GM23248 (cell line): ENCODE measurements at regions not wholly inside any gene's neighbourhood (a gene's known extent, or its start where the extent isn't known, plus 50 kb on each side); places are given as distances from the start of the nearest gene placed in this dataset.

Experiments
- DNase-seq: peaks from one replicate; pipeline ENCODE4 v3.0.0-alpha.2; 2015
- H2AFZ ChIP-seq: fragments of 200-600 bp; sonication (generic); 2 replicates; pipeline ENCODE4 v1.6.1; 2016; ENCODE audit warnings: antibody characterized with exemption
- H3F3A ChIP-seq: fragments of 200-600 bp; sonication (generic); 2 replicates; pipeline ENCODE4 v1.6.1; 2016; ENCODE audit warnings: mild to moderate bottlenecking, antibody characterized with exemption, mixed run types; ENCODE audit not compliant: insufficient read depth
- H3K27ac ChIP-seq: fragments of 200-600 bp; sonication (generic); 2 replicates; pipeline ENCODE4 v1.5.1; 2016; ENCODE audit warnings: mild to moderate bottlenecking
- H3K27me3 ChIP-seq: fragments of 200-600 bp; sonication (generic); replicated peaks from 2 replicates; pipeline ENCODE4 v1.6.1; 2016; ENCODE audit warnings: mild to moderate bottlenecking; ENCODE audit not compliant: insufficient read depth
- H3K36me3 ChIP-seq: fragments of 200-600 bp; sonication (generic); 2 replicates; pipeline ENCODE4 v1.6.1; 2016; ENCODE audit warnings: low read depth, mild to moderate bottlenecking
- H3K4me1 ChIP-seq: fragments of 200-600 bp; sonication (generic); 2 replicates; pipeline ENCODE4 v1.6.1; 2016; ENCODE audit warnings: mild to moderate bottlenecking; ENCODE audit not compliant: insufficient read depth
- H3K4me2 ChIP-seq: fragments of 200-600 bp; sonication (generic); one replicate; pipeline ENCODE4 v1.6.1; 2016; ENCODE audit warnings: mild to moderate bottlenecking; ENCODE audit not compliant: unreplicated experiment
- H3K4me3 ChIP-seq: fragments of 200-600 bp; sonication (generic); 2 replicates; pipeline ENCODE4 v1.5.1; 2016; ENCODE audit warnings: mild to moderate bottlenecking
- H3K79me2 ChIP-seq: fragments of 200-600 bp; sonication (generic); 2 replicates; pipeline ENCODE4 v1.6.1; 2016; ENCODE audit warnings: mild to moderate bottlenecking; ENCODE audit not compliant: insufficient read depth
- H3K9ac ChIP-seq: fragments of 200-600 bp; sonication (generic); 2 replicates; pipeline ENCODE4 v1.6.1; 2016; ENCODE audit warnings: mild to moderate bottlenecking
- H3K9me2 ChIP-seq: fragments of 200-600 bp; sonication (generic); 2 replicates; pipeline ENCODE4 v1.6.1; 2016; ENCODE audit warnings: mixed run types, mild to moderate bottlenecking, moderate library complexity; ENCODE audit not compliant: insufficient read depth
- H3K9me3 ChIP-seq: fragments of 200-600 bp; sonication (generic); one replicate; pipeline ENCODE4 v1.6.1; 2017; ENCODE audit warnings: low read depth
- H4K20me1 ChIP-seq: fragments of 200-600 bp; sonication (generic); 2 replicates; pipeline ENCODE4 v1.6.0; 2016; ENCODE audit not compliant: insufficient read depth
- EZH2 ChIP-seq: fragments of 200-600 bp; sonication (generic); IDR thresholded peaks from 2 replicates; pipeline ENCODE4 v1.6.1; 2018; ENCODE audit warnings: antibody characterized with exemption, mild to moderate bottlenecking; ENCODE audit not compliant: insufficient read depth, poor library complexity, severe bottlenecking
- EZH2phosphoT487 ChIP-seq: fragments of 200-600 bp; sonication (generic); IDR thresholded peaks from 2 replicates; pipeline ENCODE4 v1.6.1; 2018; ENCODE audit warnings: antibody characterized with exemption, moderate library complexity, mild to moderate bottlenecking, low read depth; ENCODE audit not compliant: insufficient read depth
- WGBS, 2 experiments: methylation state at CpG; one replicate each; pipeline ENCODE4 v1.1.6; 2015 to 2017; ENCODE audit warnings: low lambda C conversion rate in 2 of 2, low coverage in 1 of 2; ENCODE audit errors: missing lambda C conversion rate in 2 of 2; 5-methylcytosine and 5-hydroxymethylcytosine counted together
- in situ Hi-C: fragments of 300-500 bp; cut with MboI; formaldehyde crosslinking; loops from 2 replicates; pipeline ENCODE4 v1.15.0; 2020

DNA sequence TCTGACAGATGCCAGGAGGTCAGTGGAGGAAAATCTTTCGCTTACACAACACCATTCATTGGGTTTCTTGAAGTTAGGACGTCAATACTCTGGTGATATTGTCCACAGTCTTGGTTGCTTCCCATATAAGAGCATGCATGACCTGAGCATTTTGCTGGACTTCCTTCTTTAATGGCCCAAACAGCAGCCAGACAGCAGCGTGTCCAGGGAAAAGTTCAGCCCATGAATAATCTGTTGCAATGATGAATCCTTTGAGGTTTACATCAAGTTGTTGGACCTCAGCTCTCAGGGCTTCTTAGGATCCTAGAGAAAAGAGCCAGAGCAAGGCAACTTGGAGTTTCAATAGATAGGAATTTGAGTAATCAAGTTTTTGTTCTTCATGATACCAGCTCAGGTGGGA lies 155.6 kb upstream of the MGAT5 start:
- Histone ChIP-seq H3K27ac (no peak overlapping the region), H3K4me3 (no peak overlapping the region), H3K36me3 (no peaks in the 10 kb centered on the region), H3K27me3 (peaks cover 4% of the 10 kb centered on the region), H3K4me2 (no peak overlapping the region), H3K79me2 (no peaks in the 10 kb centered on the region), H3K9me3 (no peaks in the 10 kb centered on the region), H3K9me2 (no peaks in the 10 kb centered on the region), H3K4me1 (no peaks in the 10 kb centered on the region), H2AFZ (no peak overlapping the region), H4K20me1 (no peaks in the 10 kb centered on the region), H3F3A (no peaks in the 10 kb centered on the region), H3K9ac (no peak overlapping the region)
- WGBS, 2 experiments: 30 to 33% methylated on average over 3 of the region's 3 CpGs
- in situ Hi-C loops: no loop called here
- DNase-seq: no peak
- TF ChIP-seq EZH2phosphoT487: no peak
- TF ChIP-seq EZH2: no peak

DNA sequence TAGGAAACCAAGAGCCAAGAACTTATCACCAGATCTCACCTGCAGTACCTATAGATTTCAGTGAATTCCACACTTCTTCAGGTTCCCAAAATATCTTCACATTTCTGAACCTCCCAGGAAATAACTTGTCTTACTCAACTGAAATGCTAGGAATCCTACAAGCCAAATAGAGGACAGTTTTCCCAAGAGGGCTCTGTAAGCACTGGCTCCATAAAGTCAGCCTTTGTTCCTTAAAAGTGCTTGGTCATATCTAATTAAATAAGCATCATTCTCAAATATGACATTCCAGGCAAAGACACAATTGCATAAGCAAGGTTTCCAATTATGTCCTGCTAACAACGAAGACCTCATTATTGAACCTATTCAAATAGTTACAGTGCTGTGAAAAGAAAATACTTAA lies 154.6 kb upstream of the MGAT5 start:
- Histone ChIP-seq H3K9me3 (no peaks in the 10 kb centered on the region), H3K79me2 (no peaks in the 10 kb centered on the region), H3K36me3 (no peaks in the 10 kb centered on the region), H3K27ac (no peak overlapping the region), H3K9ac (no peak overlapping the region), H3K9me2 (no peaks in the 10 kb centered on the region), H2AFZ (no peak overlapping the region), H3K4me3 (no peak overlapping the region), H4K20me1 (no peaks in the 10 kb centered on the region), H3K4me1 (no peaks in the 10 kb centered on the region), H3F3A (no peaks in the 10 kb centered on the region), H3K27me3 (peaks cover 4% of the 10 kb centered on the region), H3K4me2 (no peak overlapping the region)
- 2 to 11% methylated on average over 1 of the region's 1 CpG for WGBS, 2 experiments
- in situ Hi-C loops: no loop called here
- TF ChIP-seq EZH2phosphoT487 (no peak), EZH2 (no peak)
- DNase-seq: no peak

DNA sequence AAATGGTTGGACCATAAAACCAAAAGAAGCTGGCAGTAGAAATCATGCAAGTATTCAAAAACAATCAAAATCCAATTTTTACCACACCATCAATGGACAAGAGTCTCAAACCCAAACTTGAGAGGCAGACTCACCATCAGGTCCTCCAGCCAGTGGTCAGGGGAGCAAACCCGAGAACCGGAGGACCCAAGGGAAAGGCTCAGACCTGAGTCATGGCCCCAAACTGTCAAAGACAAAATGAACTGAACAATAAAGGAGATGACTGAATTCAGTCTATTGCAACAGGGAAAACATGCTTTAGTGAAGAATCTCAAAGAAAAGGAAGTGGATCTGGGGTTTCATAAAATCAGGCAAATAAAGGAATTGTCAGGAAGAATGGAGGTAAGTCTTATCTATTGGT lies 150.7 kb upstream of the MGAT5 start:
- H3F3A ChIP-seq: no peaks in the 10 kb centered on the region
- no peak for DNase-seq
- H3K9ac ChIP-seq: no peak overlapping the region
- 38 to 40% methylated on average over 2 of the region's 2 CpGs for WGBS, 2 experiments
- H3K9me3 ChIP-seq: no peaks in the 10 kb centered on the region
- H3K4me2 ChIP-seq: no peak overlapping the region
- H2AFZ ChIP-seq: no peak overlapping the region
- TF ChIP-seq EZH2phosphoT487 (no peak), EZH2 (no peak)
- no peak overlapping the region for H3K4me3 ChIP-seq
- H3K27me3 ChIP-seq: peaks cover 4% of the 10 kb centered on the region
- H4K20me1 ChIP-seq: no peaks in the 10 kb centered on the region
- no peaks in the 10 kb centered on the region for H3K36me3 ChIP-seq
- no peaks in the 10 kb centered on the region for H3K4me1 ChIP-seq
- no peaks in the 10 kb centered on the region for H3K79me2 ChIP-seq
- in situ Hi-C loops: loop anchor here (25.0 kb wide), 1 partner anchor 784 kb away; no protein-coding TSS in a partner anchor
- no peak overlapping the region for H3K27ac ChIP-seq
- no peaks in the 10 kb centered on the region for H3K9me2 ChIP-seq

DNA sequence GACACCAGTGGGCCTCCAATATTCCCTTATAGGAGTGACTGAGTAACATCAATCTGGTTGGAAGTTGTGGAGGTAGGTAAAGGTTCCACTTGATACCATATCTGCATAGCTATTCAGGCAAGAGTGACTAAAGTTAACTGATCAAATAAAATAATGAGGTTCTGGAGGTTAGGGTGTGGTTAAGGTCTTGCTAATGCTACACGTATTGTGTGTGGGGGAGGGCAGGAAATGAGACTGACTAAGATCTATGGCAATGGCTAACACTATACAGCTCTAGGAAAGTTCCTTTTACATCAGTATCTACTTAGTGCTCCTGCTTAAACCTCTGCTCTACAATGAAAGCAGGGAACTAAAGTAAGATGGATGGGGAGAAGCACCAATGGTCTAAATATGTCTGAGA lies 149.1 kb upstream of the MGAT5 start:
- no peaks in the 10 kb centered on the region for H3K4me1 ChIP-seq
- H3K79me2 ChIP-seq: no peaks in the 10 kb centered on the region
- no peak overlapping the region for H3K4me2 ChIP-seq
- no peak overlapping the region for H3K4me3 ChIP-seq
- no peaks in the 10 kb centered on the region for H3F3A ChIP-seq
- peaks cover 4% of the 10 kb centered on the region for H3K27me3 ChIP-seq
- no peak overlapping the region for H3K27ac ChIP-seq
- no peak overlapping the region for H2AFZ ChIP-seq
- 0 to 7% methylated on average over 1 of the region's 1 CpG for whole genome bisulfite sequencing, 2 experiments
- no peaks in the 10 kb centered on the region for H3K36me3 ChIP-seq
- H3K9me2 ChIP-seq: no peaks in the 10 kb centered on the region
- H3K9ac ChIP-seq: no peak overlapping the region
- in situ Hi-C loops: loop anchor here (25.0 kb wide), 1 partner anchor 783 kb away; no protein-coding TSS in a partner anchor
- no peak for DNase-seq
- TF ChIP-seq EZH2 (no peak), EZH2phosphoT487 (no peak)
- H4K20me1 ChIP-seq: no peaks in the 10 kb centered on the region
- no peaks in the 10 kb centered on the region for H3K9me3 ChIP-seq

DNA sequence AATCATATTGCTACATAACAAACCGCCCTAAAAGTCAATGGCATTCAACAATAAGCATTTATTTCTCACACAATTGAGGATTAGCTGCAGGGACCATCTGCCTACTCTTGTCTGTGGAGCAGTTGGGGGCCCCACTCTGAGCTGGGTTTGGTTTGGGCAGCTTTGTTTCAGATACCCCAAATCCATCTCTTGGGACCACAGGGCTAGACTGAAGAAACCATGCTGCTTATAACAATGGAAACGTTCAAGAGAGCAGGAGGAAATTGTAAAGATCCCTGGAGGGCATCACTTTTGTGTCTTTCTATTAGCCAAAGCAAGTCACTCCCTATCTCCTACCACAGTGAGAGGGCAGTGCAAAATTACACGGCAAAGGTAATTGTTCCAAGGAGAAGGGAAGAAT lies 146.5 kb upstream of the MGAT5 start:
- H4K20me1 ChIP-seq: no peaks in the 10 kb centered on the region
- H3K9ac ChIP-seq: no peak overlapping the region
- H3K9me3 ChIP-seq: no peaks in the 10 kb centered on the region
- H3K79me2 ChIP-seq: no peaks in the 10 kb centered on the region
- no peaks in the 10 kb centered on the region for H3K4me1 ChIP-seq
- DNase-seq: no peak
- no peak overlapping the region for H3K4me3 ChIP-seq
- TF ChIP-seq EZH2phosphoT487 (no peak), EZH2 (no peak)
- in situ Hi-C loops: loop anchor here (25.0 kb wide), 1 partner anchor 780 kb away; no protein-coding TSS in a partner anchor
- no peaks in the 10 kb centered on the region for H3K36me3 ChIP-seq
- no peak overlapping the region for H3K4me2 ChIP-seq
- H3F3A ChIP-seq: no peaks in the 10 kb centered on the region
- H2AFZ ChIP-seq: no peak overlapping the region
- H3K9me2 ChIP-seq: no peaks in the 10 kb centered on the region
- no peaks in the 10 kb centered on the region; the same call in 1 of the 2 replicates for H3K27me3 ChIP-seq
- H3K27ac ChIP-seq: no peak overlapping the region
- WGBS, 2 experiments: 29 to 36% methylated on average over 3 of the region's 3 CpGs
